HEK293 (cell line): ENCODE measurements at regions not wholly inside any gene's neighbourhood (a gene's known extent, or its start where the extent isn't known, plus 50 kb on each side); places are given as distances from the start of the nearest gene placed in this dataset.
A peak's percentile ranks its signal among the peaks of the same experiment; 100 is the strongest.

Experiments used
- CTCF ChIA-PET: fragments of 350-600 bp; formaldehyde crosslinking; extraction: SDS; loops from one replicate; lab custom pipeline; 2021; ENCODE audit warnings: antibody characterized with exemption; lab: Yijun Ruan, JAX
- POLR2A ChIA-PET: fragments of 300-600 bp; formaldehyde crosslinking; extraction: SDS; loops from one replicate; lab custom pipeline; 2020; ENCODE audit warnings: antibody characterized with exemption, inconsistent platforms; lab: Yijun Ruan, JAX
- H3K27ac ChIP-seq: fragments of 200-500 bp; sonication (Bioruptor generic); 2 replicates; pipeline ENCODE4 v1.5.1; 2014; ENCODE audit warnings: low read depth, low read length, control low read depth, inconsistent platforms; ENCODE audit errors: extremely low read depth
- H3K36me3 ChIP-seq, 2 experiments: fragments of 200-500 bp in 1 of 2; sonication (Bioruptor generic) in 1 of 2; 1 replicate in 1 of 2; 2 replicates in 1 of 2; pipeline ENCODE4 v1.5.1; 2014 to 2017; ENCODE audit warnings: inconsistent platforms in 2 of 2, low read length in 2 of 2; ENCODE audit not compliant: control insufficient read depth in 2 of 2, insufficient read depth in 1 of 2
- H3K4me1 ChIP-seq: fragments of 200-500 bp; sonication (Bioruptor generic); 2 replicates; pipeline ENCODE4 v1.5.1; 2014; ENCODE audit warnings: mild to moderate bottlenecking, low read length, inconsistent platforms; ENCODE audit not compliant: control insufficient read depth, insufficient read depth
- H3K4me3 ChIP-seq: 2 replicates; pipeline ENCODE4 v1.5.1; 2011; ENCODE audit warnings: low read depth, mild to moderate bottlenecking, control low read depth, low read length, moderate library complexity
- H3K9me3 ChIP-seq: fragments of 200-500 bp; sonication (Bioruptor generic); 2 replicates; pipeline ENCODE4 v1.5.1; 2014; ENCODE audit warnings: low read depth, low read length, inconsistent platforms; ENCODE audit not compliant: control insufficient read depth, insufficient read depth
- IKZF3 ChIP-seq: fragments of 450-650 bp; IDR thresholded peaks from 2 replicates; pipeline ENCODE4 v1.5.0; 2018; ENCODE audit warnings: missing biosample characterization, mild to moderate bottlenecking, missing genetic modification characterization, moderate library complexity
- SP2 ChIP-seq: fragments of 450-650 bp; formaldehyde crosslinking; IDR thresholded peaks from 2 replicates; pipeline ENCODE4 v1.5.1; 2016; ENCODE audit warnings: missing biosample characterization, missing genetic modification characterization
- SP7 ChIP-seq: fragments of 450-650 bp; formaldehyde crosslinking; IDR thresholded peaks from 2 replicates; pipeline ENCODE4 v1.5.1; 2016; ENCODE audit warnings: missing biosample characterization, missing genetic modification characterization
- ZBTB17 ChIP-seq: fragments of 450-650 bp; formaldehyde crosslinking; IDR thresholded peaks from 2 replicates; pipeline ENCODE4 v1.5.1; 2016; ENCODE audit warnings: missing biosample characterization, missing genetic modification characterization
- ZNF157 ChIP-seq: fragments of 450-650 bp; formaldehyde crosslinking; IDR thresholded peaks from 2 replicates; pipeline ENCODE4 v1.5.1; 2016; ENCODE audit warnings: missing biosample characterization, missing genetic modification characterization
- ZNF169 ChIP-seq: fragments of 450-650 bp; formaldehyde crosslinking; IDR thresholded peaks from 2 replicates; pipeline ENCODE4 v1.5.1; 2016; ENCODE audit warnings: missing biosample characterization, missing genetic modification characterization
- ZNF324 ChIP-seq: fragments of 450-650 bp; formaldehyde crosslinking; IDR thresholded peaks from 2 replicates; pipeline ENCODE4 v1.5.1; 2016; ENCODE audit warnings: missing biosample characterization, missing genetic modification characterization
- ZNF544 ChIP-seq: fragments of 450-650 bp; formaldehyde crosslinking; IDR thresholded peaks from 2 replicates; pipeline ENCODE4 v1.5.0; 2017; ENCODE audit warnings: missing biosample characterization, missing genetic modification characterization
- ZNF677 ChIP-seq: fragments of 450-650 bp; IDR thresholded peaks from 2 replicates; pipeline ENCODE4 v1.5.0; 2018; ENCODE audit warnings: missing biosample characterization, mild to moderate bottlenecking, missing genetic modification characterization, moderate library complexity
- ZNF701 ChIP-seq: fragments of 450-650 bp; formaldehyde crosslinking; IDR thresholded peaks from 2 replicates; pipeline ENCODE4 v1.5.1; 2016; ENCODE audit warnings: missing biosample characterization, missing genetic modification characterization
- ZNF777 ChIP-seq: fragments of 450-650 bp; formaldehyde crosslinking; IDR thresholded peaks from 2 replicates; pipeline ENCODE4 v1.5.1; 2017; ENCODE audit warnings: missing biosample characterization, missing genetic modification characterization, borderline replicate concordance
- ZSCAN23 ChIP-seq: fragments of 450-650 bp; formaldehyde crosslinking; IDR thresholded peaks from 2 replicates; pipeline ENCODE4 v1.5.1; 2016; ENCODE audit warnings: missing biosample characterization, missing genetic modification characterization
- TF ChIP-seq, protein P1 (sequence below): fragments of 450-650 bp; formaldehyde crosslinking; IDR thresholded peaks from 2 replicates; pipeline ENCODE4 v1.5.1; 2016; ENCODE audit warnings: missing biosample characterization, missing genetic modification characterization, low read depth
- TF ChIP-seq, protein P2 (sequence below): fragments of 450-650 bp; formaldehyde crosslinking; IDR thresholded peaks from 2 replicates; pipeline ENCODE4 v1.5.1; 2016; ENCODE audit warnings: missing biosample characterization, missing genetic modification characterization
- TF ChIP-seq, protein P3 (sequence below): fragments of 450-650 bp; formaldehyde crosslinking; IDR thresholded peaks from 2 replicates; pipeline ENCODE4 v1.5.1; 2016; ENCODE audit warnings: missing biosample characterization, missing genetic modification characterization
- TF ChIP-seq, protein P4 (sequence below): fragments of 450-650 bp; formaldehyde crosslinking; IDR thresholded peaks from 2 replicates; pipeline ENCODE4 v1.5.1; 2016; ENCODE audit warnings: missing biosample characterization, missing genetic modification characterization
- TF ChIP-seq, protein P5 (sequence below): fragments of 450-650 bp; formaldehyde crosslinking; IDR thresholded peaks from 2 replicates; pipeline ENCODE4 v1.5.1; 2016; ENCODE audit warnings: missing biosample characterization, missing genetic modification characterization
- TF ChIP-seq, protein P6 (sequence below): fragments of 450-650 bp; IDR thresholded peaks from 2 replicates; pipeline ENCODE4 v1.5.1; 2018; ENCODE audit warnings: missing biosample characterization, mild to moderate bottlenecking, missing genetic modification characterization

DNA sequence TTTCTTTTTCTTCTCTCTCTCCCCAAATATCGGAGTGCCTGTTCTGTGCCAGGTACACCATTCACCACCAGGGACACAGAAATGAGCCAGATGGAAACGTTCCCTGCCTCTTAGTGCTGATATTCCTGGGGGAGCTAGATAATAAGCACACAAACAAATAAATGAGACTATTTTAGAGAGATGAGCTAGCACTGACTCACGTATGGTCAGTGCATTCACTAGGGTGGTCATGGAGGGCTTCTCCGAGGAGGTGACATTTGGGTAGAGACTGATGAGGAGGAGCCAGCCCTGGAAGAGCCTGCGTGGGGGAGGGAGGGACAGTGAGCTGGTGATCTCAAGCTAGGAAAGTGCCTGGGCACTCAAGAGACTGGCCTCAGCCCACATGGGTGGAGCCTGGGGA lies 252.3 kb upstream of the KCNG1 start:
- POLR2A ChIA-PET = no interaction called here
- H3K36me3 ChIP-seq = no peaks in the 10 kb centered on the region
- H3K27ac ChIP-seq = no peak overlapping the region
- CTCF ChIA-PET = interaction anchor here (0.6 kb wide), 2 partner anchors 10 to 247 kb away, joined by 3 read pairs; no protein-coding TSS in a partner anchor
- TF ChIP-seq SP2 (tag by site-specific recombination) = no peak
- TF ChIP-seq, protein P1, sequence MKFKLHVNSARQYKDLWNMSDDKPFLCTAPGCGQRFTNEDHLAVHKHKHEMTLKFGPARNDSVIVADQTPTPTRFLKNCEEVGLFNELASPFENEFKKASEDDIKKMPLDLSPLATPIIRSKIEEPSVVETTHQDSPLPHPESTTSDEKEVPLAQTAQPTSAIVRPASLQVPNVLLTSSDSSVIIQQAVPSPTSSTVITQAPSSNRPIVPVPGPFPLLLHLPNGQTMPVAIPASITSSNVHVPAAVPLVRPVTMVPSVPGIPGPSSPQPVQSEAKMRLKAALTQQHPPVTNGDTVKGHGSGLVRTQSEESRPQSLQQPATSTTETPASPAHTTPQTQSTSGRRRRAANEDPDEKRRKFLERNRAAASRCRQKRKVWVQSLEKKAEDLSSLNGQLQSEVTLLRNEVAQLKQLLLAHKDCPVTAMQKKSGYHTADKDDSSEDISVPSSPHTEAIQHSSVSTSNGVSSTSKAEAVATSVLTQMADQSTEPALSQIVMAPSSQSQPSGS (tag by site-specific recombination) = no peak
- TF ChIP-seq, protein P2, sequence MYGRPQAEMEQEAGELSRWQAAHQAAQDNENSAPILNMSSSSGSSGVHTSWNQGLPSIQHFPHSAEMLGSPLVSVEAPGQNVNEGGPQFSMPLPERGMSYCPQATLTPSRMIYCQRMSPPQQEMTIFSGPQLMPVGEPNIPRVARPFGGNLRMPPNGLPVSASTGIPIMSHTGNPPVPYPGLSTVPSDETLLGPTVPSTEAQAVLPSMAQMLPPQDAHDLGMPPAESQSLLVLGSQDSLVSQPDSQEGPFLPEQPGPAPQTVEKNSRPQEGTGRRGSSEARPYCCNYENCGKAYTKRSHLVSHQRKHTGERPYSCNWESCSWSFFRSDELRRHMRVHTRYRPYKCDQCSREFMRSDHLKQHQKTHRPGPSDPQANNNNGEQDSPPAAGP = no peak
- no peak for TF ChIP-seq ZSCAN23 (tag by site-specific recombination)
- TF ChIP-seq ZNF777 (tag by site-specific recombination) = no peak
- TF ChIP-seq, protein P3, sequence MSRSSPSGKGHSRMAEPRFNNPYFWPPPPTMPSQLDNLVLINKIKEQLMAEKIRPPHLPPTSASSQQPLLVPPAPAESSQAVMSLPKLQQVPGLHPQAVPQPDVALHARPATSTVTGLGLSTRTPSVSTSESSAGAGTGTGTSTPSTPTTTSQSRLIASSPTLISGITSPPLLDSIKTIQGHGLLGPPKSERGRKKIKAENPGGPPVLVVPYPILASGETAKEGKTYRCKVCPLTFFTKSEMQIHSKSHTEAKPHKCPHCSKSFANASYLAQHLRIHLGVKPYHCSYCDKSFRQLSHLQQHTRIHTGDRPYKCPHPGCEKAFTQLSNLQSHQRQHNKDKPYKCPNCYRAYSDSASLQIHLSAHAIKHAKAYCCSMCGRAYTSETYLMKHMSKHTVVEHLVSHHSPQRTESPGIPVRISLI (tag by site-specific recombination) = no peak
- no peak for TF ChIP-seq ZNF544 (tag by site-specific recombination)
- TF ChIP-seq ZNF701 (tag by site-specific recombination) = no peak
- TF ChIP-seq ZNF324 = no peak
- TF ChIP-seq, protein P4, sequence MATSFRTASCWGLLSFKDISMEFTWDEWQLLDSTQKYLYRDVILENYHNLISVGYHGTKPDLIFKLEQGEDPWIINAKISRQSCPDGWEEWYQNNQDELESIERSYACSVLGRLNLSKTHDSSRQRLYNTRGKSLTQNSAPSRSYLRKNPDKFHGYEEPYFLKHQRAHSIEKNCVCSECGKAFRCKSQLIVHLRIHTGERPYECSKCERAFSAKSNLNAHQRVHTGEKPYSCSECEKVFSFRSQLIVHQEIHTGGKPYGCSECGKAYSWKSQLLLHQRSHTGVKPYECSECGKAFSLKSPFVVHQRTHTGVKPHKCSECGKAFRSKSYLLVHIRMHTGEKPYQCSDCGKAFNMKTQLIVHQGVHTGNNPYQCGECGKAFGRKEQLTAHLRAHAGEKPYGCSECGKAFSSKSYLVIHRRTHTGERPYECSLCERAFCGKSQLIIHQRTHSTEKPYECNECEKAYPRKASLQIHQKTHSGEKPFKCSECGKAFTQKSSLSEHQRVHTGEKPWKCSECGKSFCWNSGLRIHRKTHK = no peak
- TF ChIP-seq, protein P5, sequence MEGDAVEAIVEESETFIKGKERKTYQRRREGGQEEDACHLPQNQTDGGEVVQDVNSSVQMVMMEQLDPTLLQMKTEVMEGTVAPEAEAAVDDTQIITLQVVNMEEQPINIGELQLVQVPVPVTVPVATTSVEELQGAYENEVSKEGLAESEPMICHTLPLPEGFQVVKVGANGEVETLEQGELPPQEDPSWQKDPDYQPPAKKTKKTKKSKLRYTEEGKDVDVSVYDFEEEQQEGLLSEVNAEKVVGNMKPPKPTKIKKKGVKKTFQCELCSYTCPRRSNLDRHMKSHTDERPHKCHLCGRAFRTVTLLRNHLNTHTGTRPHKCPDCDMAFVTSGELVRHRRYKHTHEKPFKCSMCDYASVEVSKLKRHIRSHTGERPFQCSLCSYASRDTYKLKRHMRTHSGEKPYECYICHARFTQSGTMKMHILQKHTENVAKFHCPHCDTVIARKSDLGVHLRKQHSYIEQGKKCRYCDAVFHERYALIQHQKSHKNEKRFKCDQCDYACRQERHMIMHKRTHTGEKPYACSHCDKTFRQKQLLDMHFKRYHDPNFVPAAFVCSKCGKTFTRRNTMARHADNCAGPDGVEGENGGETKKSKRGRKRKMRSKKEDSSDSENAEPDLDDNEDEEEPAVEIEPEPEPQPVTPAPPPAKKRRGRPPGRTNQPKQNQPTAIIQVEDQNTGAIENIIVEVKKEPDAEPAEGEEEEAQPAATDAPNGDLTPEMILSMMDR (tag by site-specific recombination) = no peak
- no peak for TF ChIP-seq ZNF157 (tag by site-specific recombination)
- no peak for TF ChIP-seq ZNF677 (tag by site-specific recombination)
- no peak for TF ChIP-seq ZNF169 (tag by site-specific recombination)
- TF ChIP-seq, protein P6, sequence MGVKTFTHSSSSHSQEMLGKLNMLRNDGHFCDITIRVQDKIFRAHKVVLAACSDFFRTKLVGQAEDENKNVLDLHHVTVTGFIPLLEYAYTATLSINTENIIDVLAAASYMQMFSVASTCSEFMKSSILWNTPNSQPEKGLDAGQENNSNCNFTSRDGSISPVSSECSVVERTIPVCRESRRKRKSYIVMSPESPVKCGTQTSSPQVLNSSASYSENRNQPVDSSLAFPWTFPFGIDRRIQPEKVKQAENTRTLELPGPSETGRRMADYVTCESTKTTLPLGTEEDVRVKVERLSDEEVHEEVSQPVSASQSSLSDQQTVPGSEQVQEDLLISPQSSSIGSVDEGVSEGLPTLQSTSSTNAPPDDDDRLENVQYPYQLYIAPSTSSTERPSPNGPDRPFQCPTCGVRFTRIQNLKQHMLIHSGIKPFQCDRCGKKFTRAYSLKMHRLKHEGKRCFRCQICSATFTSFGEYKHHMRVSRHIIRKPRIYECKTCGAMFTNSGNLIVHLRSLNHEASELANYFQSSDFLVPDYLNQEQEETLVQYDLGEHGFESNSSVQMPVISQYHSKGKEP = no peak
- H3K4me3 ChIP-seq = no peak overlapping the region
- no peaks in the 10 kb centered on the region for H3K9me3 ChIP-seq
- no peaks in the 10 kb centered on the region for H3K4me1 ChIP-seq

DNA sequence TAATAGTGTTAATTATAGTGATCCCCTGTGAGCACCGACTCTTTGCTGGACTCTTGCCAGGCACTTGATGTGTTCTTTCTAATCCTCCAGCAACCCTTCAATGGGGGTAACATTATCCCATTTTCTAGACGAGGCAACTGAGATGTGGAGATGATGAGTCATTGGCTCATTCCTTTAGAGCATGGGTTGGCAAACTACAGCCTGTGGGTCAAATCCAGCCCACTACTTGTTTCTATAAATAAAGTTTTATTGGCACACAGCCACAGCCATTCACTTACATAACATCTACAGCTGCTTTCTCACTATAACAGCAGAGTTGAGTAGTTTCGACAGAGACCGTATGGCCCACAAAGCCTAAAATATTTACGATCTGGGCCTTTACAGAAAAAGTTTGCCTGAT lies 249.5 kb upstream of the KCNG1 start:
- Histone ChIP-seq H3K36me3 (no peaks in the 10 kb centered on the region), H3K9me3 (no peaks in the 10 kb centered on the region), H3K4me1 (no peaks in the 10 kb centered on the region), H3K4me3 (no peak overlapping the region), H3K27ac (no peak overlapping the region)
- CTCF ChIA-PET = interaction anchor here (1.0 to 1.2 kb wide), 2 partner anchors 51 to 478 kb away, joined by 3 to 4 read pairs; no protein-coding TSS in a partner anchor
- TF ChIP-seq ZBTB17 (tag by site-specific recombination) = 0 out of 2 replicates have a peak, but pooled peaks have one; percentile 14
- 0 out of 2 replicates have a peak, but pooled peaks have one; percentile 47 for TF ChIP-seq SP7 (tag by site-specific recombination)
- no peak for TF ChIP-seq IKZF3 (tag by site-specific recombination)
- POLR2A ChIA-PET = no interaction called here
